H9 (cell line): ENCODE measurements at regions not wholly inside any gene's neighbourhood (a gene's known extent, or its start where the extent isn't known, plus 50 kb on each side); places are given as distances from the start of the nearest gene placed in this dataset.

Experiments
- DNase-seq: peaks from one replicate; pipeline ENCODE4 v3.0.0-alpha.2; 2017
- H2AFZ ChIP-seq: one replicate; pipeline ENCODE4 v1.6.1; 2013; ENCODE audit warnings: mild to moderate bottlenecking, low read length, control low read depth, moderate library complexity
- H2AK5ac ChIP-seq: 2 replicates; pipeline ENCODE4 v1.6.1; 2013; ENCODE audit warnings: low read length, control low read depth, mixed read lengths; ENCODE audit not compliant: insufficient read length
- H2BK120ac ChIP-seq: one replicate; pipeline ENCODE4 v1.6.1; 2013; ENCODE audit warnings: low read depth, mild to moderate bottlenecking, low read length, control low read depth, inconsistent platforms; ENCODE audit not compliant: poor library complexity, severe bottlenecking
- H2BK12ac ChIP-seq: 2 replicates; pipeline ENCODE4 v1.6.1; 2013; ENCODE audit warnings: low read length, control low read depth, mixed read lengths, low read depth; ENCODE audit not compliant: insufficient read length
- H2BK15ac ChIP-seq: 2 replicates; pipeline ENCODE4 v1.6.1; 2013; ENCODE audit warnings: low read depth, low read length, control low read depth
- H2BK20ac ChIP-seq: one replicate; pipeline ENCODE4 v1.6.1; 2013; ENCODE audit warnings: low read depth, mild to moderate bottlenecking, low read length, control low read depth, inconsistent platforms; ENCODE audit not compliant: poor library complexity, severe bottlenecking
- H2BK5ac ChIP-seq: 2 replicates; pipeline ENCODE4 v1.6.1; 2013; ENCODE audit warnings: low read length, control low read depth, mixed read lengths; ENCODE audit not compliant: insufficient read length
- H3K14ac ChIP-seq: 2 replicates; pipeline ENCODE4 v1.6.1; 2013; ENCODE audit warnings: low read length, control low read depth; ENCODE audit not compliant: insufficient read depth
- H3K18ac ChIP-seq: 2 replicates; pipeline ENCODE4 v1.6.1; 2013; ENCODE audit warnings: low read depth, mild to moderate bottlenecking, mixed read lengths, low read length, control low read depth; ENCODE audit not compliant: insufficient read length
- H3K23ac ChIP-seq: 2 replicates; pipeline ENCODE4 v1.6.1; 2013; ENCODE audit warnings: low read length, control low read depth, mixed read lengths, low read depth; ENCODE audit not compliant: insufficient read length
- H3K23me2 ChIP-seq: 2 replicates; pipeline ENCODE4 v1.6.1; 2013; ENCODE audit warnings: low read depth, mild to moderate bottlenecking, mixed read lengths, low read length, control low read depth; ENCODE audit not compliant: insufficient read length, poor library complexity, severe bottlenecking
- H3K27ac ChIP-seq: 2 replicates; pipeline ENCODE4 v1.5.1; 2013; ENCODE audit warnings: low read length, control low read depth, mixed read lengths, low read depth; ENCODE audit not compliant: insufficient read length
- H3K27me3 ChIP-seq: 2 replicates; pipeline ENCODE4 v1.6.1; 2013; ENCODE audit warnings: low read length, control low read depth, inconsistent platforms; ENCODE audit not compliant: insufficient read depth
- H3K4ac ChIP-seq: 2 replicates; pipeline ENCODE4 v1.6.1; 2013; ENCODE audit warnings: low read depth, mild to moderate bottlenecking, control low read depth, inconsistent platforms, low read length, moderate library complexity
- H3K4me1 ChIP-seq: 2 replicates; pipeline ENCODE4 v1.6.1; 2013; ENCODE audit warnings: low read length, control low read depth, inconsistent platforms; ENCODE audit not compliant: insufficient read depth
- H3K4me2 ChIP-seq: 2 replicates; pipeline ENCODE4 v1.6.1; 2013; ENCODE audit warnings: low read length, control low read depth, mixed read lengths; ENCODE audit not compliant: insufficient read length, insufficient read depth
- H3K56ac ChIP-seq: 2 replicates; pipeline ENCODE4 v1.6.1; 2013; ENCODE audit warnings: low read depth, mild to moderate bottlenecking, mixed read lengths, low read length, control low read depth; ENCODE audit not compliant: insufficient read length
- H3K79me1 ChIP-seq: 2 replicates; pipeline ENCODE4 v1.6.1; 2013; ENCODE audit warnings: low read depth, mild to moderate bottlenecking, moderate library complexity, low read length, control low read depth, inconsistent platforms; ENCODE audit not compliant: insufficient read depth, poor library complexity, severe bottlenecking
- H3K79me2 ChIP-seq: 2 replicates; pipeline ENCODE4 v1.6.1; 2013; ENCODE audit warnings: low read length, control low read depth, inconsistent platforms; ENCODE audit not compliant: insufficient read depth
- H3K9ac ChIP-seq: 2 replicates; pipeline ENCODE4 v1.6.1; 2013; ENCODE audit warnings: low read length, control low read depth, mixed read lengths; ENCODE audit not compliant: insufficient read length; ENCODE audit errors: extremely low read depth
- H3K9me3 ChIP-seq: one replicate; pipeline ENCODE4 v1.6.1; 2013; ENCODE audit warnings: low read depth, low read length, inconsistent platforms; ENCODE audit not compliant: control insufficient read depth
- H3T11ph ChIP-seq: one replicate; pipeline ENCODE4 v1.6.1; 2013; ENCODE audit warnings: mild to moderate bottlenecking, low read length, control low read depth, inconsistent platforms
- H4K20me1 ChIP-seq: one replicate; pipeline ENCODE4 v1.6.1; 2013; ENCODE audit not compliant: control insufficient read depth, insufficient read length, insufficient read depth
- H4K5ac ChIP-seq: 2 replicates; pipeline ENCODE4 v1.6.1; 2013; ENCODE audit warnings: low read depth, mild to moderate bottlenecking, mixed read lengths, low read length, control low read depth; ENCODE audit not compliant: insufficient read length
- H4K8ac ChIP-seq: replicated peaks from 2 replicates; pipeline ENCODE4 v1.6.1; 2013; ENCODE audit warnings: low read length, control low read depth, mixed read lengths, low read depth; ENCODE audit not compliant: insufficient read length
- H4K91ac ChIP-seq: 2 replicates; pipeline ENCODE4 v1.6.1; 2013; ENCODE audit warnings: low read depth, mild to moderate bottlenecking, moderate library complexity, mixed read lengths, low read length, control low read depth; ENCODE audit not compliant: insufficient read length
- H3K27ac Mint-ChIP-seq, 3 experiments: 2 replicates in 2 of 3; 3 replicates in 1 of 3; pipeline ENCODE4 v1.8.0; 2020 to 2021; ENCODE audit warnings: mixed read lengths in 3 of 3, mild to moderate bottlenecking in 1 of 3, moderate library complexity in 1 of 3
- H3K27me3 Mint-ChIP-seq: 2 replicates; pipeline ENCODE4 v1.8.0; 2021; ENCODE audit warnings: low read depth, mild to moderate bottlenecking, moderate library complexity, mixed read lengths
- H3K36me3 Mint-ChIP-seq, 3 experiments: 2 replicates in 2 of 3; 3 replicates in 1 of 3; pipeline ENCODE4 v1.8.0; 2020 to 2021; ENCODE audit warnings: low read depth in 3 of 3, mixed read lengths in 3 of 3; ENCODE audit not compliant: insufficient read depth in 1 of 3
- H3K4me1 Mint-ChIP-seq, 2 experiments: 2 replicates each; pipeline ENCODE4 v1.8.0; 2020; ENCODE audit warnings: mixed read lengths in 2 of 2
- H3K4me3 Mint-ChIP-seq, 2 experiments: 2 replicates in 1 of 2; 3 replicates in 1 of 2; pipeline ENCODE4 v1.8.0; 2020 to 2021; ENCODE audit warnings: mild to moderate bottlenecking in 2 of 2, mixed read lengths in 2 of 2, moderate library complexity in 1 of 2
- H3K9me3 Mint-ChIP-seq, 2 experiments: 2 replicates in 1 of 2; 3 replicates in 1 of 2; pipeline ENCODE4 v1.8.0; 2020; ENCODE audit warnings: mild to moderate bottlenecking in 2 of 2, mixed read lengths in 2 of 2, moderate library complexity in 1 of 2
- WGBS: extraction: QIAGEN DNeasy Blood & Tissue Kit; methylation state at CpG from one replicate; pipeline ENCODE4 v1.1.7; 2013; ENCODE audit warnings: missing lambda C conversion rate, low lambda C conversion rate, mixed read lengths; ENCODE audit not compliant: insufficient read length; ENCODE audit errors: extremely low coverage; 5-methylcytosine and 5-hydroxymethylcytosine counted together
- TF ChIP-seq, protein P1 (sequence below): fragments of 200-600 bp; sonication (generic); conservative IDR thresholded peaks from 3 replicates; pipeline ENCODE4 v1.8.0; 2021; ENCODE audit warnings: antibody characterized with exemption, mild to moderate bottlenecking

DNA sequence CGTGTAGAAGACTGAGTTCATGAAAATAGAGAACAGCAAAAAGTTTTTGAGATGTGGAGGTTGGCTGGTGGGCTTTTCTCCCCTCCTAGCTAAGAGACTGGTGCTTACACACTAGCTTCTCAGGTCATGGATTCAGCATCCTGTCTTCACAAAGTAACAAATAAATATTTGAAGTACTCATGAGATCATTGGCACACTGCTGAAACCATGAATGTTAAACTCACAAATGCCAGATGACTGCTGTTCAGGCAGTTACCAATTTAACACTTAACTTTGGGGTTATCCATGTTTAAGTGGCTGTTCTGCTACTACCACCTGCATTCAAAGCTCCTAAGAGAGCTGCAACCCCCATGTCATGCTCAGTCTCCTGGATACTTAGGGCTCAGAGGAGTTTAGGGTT is 119.0 kb upstream of the BET1 start:
- H3K27me3 Mint-ChIP-seq = peaks cover 4% of the 10 kb centered on the region; the same call in 1 of the 2 replicates
- Histone ChIP-seq H3K14ac (no peak overlapping the region), H2BK120ac (no peak overlapping the region), H3K79me2 (no peaks in the 10 kb centered on the region), H3K4ac (no peak overlapping the region), H4K5ac (no peak overlapping the region), H3K9ac (no peak overlapping the region), H3K27me3 (no peaks in the 10 kb centered on the region), H2AK5ac (no peak overlapping the region), H3K79me1 (no peaks in the 10 kb centered on the region), H3K27ac (no peak overlapping the region), H2BK12ac (no peak overlapping the region), H2BK15ac (no peak overlapping the region), H3T11ph (no peak overlapping the region), H4K8ac (no peak overlapping the region), H2BK5ac (no peak overlapping the region), H4K91ac (no peak overlapping the region), H2BK20ac (no peak overlapping the region), H3K23me2 (no peaks in the 10 kb centered on the region), H3K4me1 (no peaks in the 10 kb centered on the region), H3K9me3 (no peaks in the 10 kb centered on the region), H3K4me2 (no peak overlapping the region), H4K20me1 (no peaks in the 10 kb centered on the region), H3K18ac (no peak overlapping the region), H3K23ac (no peak overlapping the region), H2AFZ (no peak overlapping the region), H3K56ac (no peak overlapping the region)
- DNase-seq = no peak
- H3K4me3 Mint-ChIP-seq = no peak overlapping the region
- H3K4me1 Mint-ChIP-seq = peaks cover 0 to 2% of the 10 kb centered on the region in 2 experiments; a peak in 1 of 4 replicates
- no peak overlapping the region for H3K27ac Mint-ChIP-seq
- no peaks in the 10 kb centered on the region for H3K36me3 Mint-ChIP-seq
- no CpG with 5 or more reads among the region's 1 CpG for WGBS
- no peaks in the 10 kb centered on the region for H3K9me3 Mint-ChIP-seq
- TF ChIP-seq, protein P1, sequence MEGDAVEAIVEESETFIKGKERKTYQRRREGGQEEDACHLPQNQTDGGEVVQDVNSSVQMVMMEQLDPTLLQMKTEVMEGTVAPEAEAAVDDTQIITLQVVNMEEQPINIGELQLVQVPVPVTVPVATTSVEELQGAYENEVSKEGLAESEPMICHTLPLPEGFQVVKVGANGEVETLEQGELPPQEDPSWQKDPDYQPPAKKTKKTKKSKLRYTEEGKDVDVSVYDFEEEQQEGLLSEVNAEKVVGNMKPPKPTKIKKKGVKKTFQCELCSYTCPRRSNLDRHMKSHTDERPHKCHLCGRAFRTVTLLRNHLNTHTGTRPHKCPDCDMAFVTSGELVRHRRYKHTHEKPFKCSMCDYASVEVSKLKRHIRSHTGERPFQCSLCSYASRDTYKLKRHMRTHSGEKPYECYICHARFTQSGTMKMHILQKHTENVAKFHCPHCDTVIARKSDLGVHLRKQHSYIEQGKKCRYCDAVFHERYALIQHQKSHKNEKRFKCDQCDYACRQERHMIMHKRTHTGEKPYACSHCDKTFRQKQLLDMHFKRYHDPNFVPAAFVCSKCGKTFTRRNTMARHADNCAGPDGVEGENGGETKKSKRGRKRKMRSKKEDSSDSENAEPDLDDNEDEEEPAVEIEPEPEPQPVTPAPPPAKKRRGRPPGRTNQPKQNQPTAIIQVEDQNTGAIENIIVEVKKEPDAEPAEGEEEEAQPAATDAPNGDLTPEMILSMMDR = no peak
